NCI-H82 treated with DMSO at 0.1 percent for 48 hours (cell line): ENCODE measurements at regions not wholly inside any gene's neighbourhood (a gene's known extent, or its start where the extent isn't known, plus 50 kb on each side); places are given as distances from the start of the nearest gene placed in this dataset.
A peak's percentile ranks its signal among the peaks of the same experiment; 100 is the strongest.

ENCODE experiments used
- DNase-seq: peaks from one replicate; lab custom pipeline; 2025; ENCODE audit not compliant: unreplicated experiment; lab: John Stamatoyannopoulos, UW

- DNase-seq = peak; percentile 64
These were observed 498.3 kb upstream of the LRRTM4 start for GRCh38 chr2:78020491-78020890.

GRCh38 chr2:78023356-78023755, 501.2 kb upstream of the LRRTM4 start:
- no peak for DNase-seq

- DNase-seq = no peak
These were observed 502.8 kb upstream of the LRRTM4 start for GRCh38 chr2:78024996-78025395.

- no peak for DNase-seq
These were observed 507.3 kb upstream of the LRRTM4 start for GRCh38 chr2:78029392-78029995.

GRCh38 chr2:78034706-78035105, 512.5 kb upstream of the LRRTM4 start:
- peak; percentile 43 for DNase-seq

GRCh38 chr2:78035804-78036203, 513.6 kb upstream of the LRRTM4 start:
- DNase-seq = no peak

- DNase-seq = no peak
These were observed 529.3 kb upstream of the LRRTM4 start for GRCh38 chr2:78051480-78051879.

- DNase-seq = no peak
These were observed 534.8 kb upstream of the LRRTM4 start for GRCh38 chr2:78056976-78057375.

- DNase-seq = no peak
These were observed 539.1 kb upstream of the LRRTM4 start for GRCh38 chr2:78061301-78061700.

- no peak for DNase-seq
These were observed 539.6 kb upstream of the LRRTM4 start for GRCh38 chr2:78061732-78062131.

GRCh38 chr2:78063246-78064020, 541.3 kb upstream of the LRRTM4 start:
- no peak for DNase-seq

GRCh38 chr2:78065366-78065765, 543.2 kb upstream of the LRRTM4 start:
- DNase-seq = peak; percentile 92

GRCh38 chr2:78068808-78069207, 546.6 kb upstream of the LRRTM4 start:
- DNase-seq = no peak

GRCh38 chr2:78070693-78071092, 548.5 kb upstream of the LRRTM4 start:
- no peak for DNase-seq

- peak; percentile 62 for DNase-seq
These were observed 555.5 kb upstream of the LRRTM4 start for GRCh38 chr2:78077633-78078032.

- DNase-seq = no peak
These were observed 560.4 kb upstream of the LRRTM4 start for GRCh38 chr2:78082555-78082954.

- no peak for DNase-seq
These were observed 571.3 kb upstream of the LRRTM4 start for GRCh38 chr2:78093436-78093835.

GRCh38 chr2:78109272-78109671, 587.1 kb upstream of the LRRTM4 start:
- DNase-seq = no peak

- no peak for DNase-seq
These were observed 593.1 kb upstream of the LRRTM4 start for GRCh38 chr2:78115291-78115690.

GRCh38 chr2:78118037-78118436, 595.9 kb upstream of the LRRTM4 start:
- no peak for DNase-seq

- no peak for DNase-seq
These were observed 598.1 kb upstream of the LRRTM4 start for GRCh38 chr2:78120275-78120674.

GRCh38 chr2:78125042-78125441, 602.9 kb upstream of the LRRTM4 start:
- DNase-seq = no peak

- DNase-seq = no peak
These were observed 605.2 kb upstream of the LRRTM4 start for GRCh38 chr2:78127424-78127823.
